ENCODE measurements at regions not wholly inside any gene's neighbourhood (a gene's known extent, or its start where the extent isn't known, plus 50 kb on each side); places are given as distances from the start of the nearest gene placed in this dataset.

GRCh38 chr2:64820901-64821300 is 167.2 kb upstream of the SERTAD2 start:
- Mint-ChIP-seq H3K27ac (no peak overlapping the region), H3K27me3 (no peaks in the 10 kb centered on the region), H3K36me3 (ENCODE audit: insufficient read depth) (no peaks in the 10 kb centered on the region), H3K4me3 (ENCODE audit: low read depth) (no peak overlapping the region), H3K4me1 (ENCODE audit: low read depth) (peaks cover 23% of the 10 kb centered on the region), H3K9me3 (ENCODE audit: low read depth) (no peaks in the 10 kb centered on the region)
- TF ChIP-seq, protein P1, sequence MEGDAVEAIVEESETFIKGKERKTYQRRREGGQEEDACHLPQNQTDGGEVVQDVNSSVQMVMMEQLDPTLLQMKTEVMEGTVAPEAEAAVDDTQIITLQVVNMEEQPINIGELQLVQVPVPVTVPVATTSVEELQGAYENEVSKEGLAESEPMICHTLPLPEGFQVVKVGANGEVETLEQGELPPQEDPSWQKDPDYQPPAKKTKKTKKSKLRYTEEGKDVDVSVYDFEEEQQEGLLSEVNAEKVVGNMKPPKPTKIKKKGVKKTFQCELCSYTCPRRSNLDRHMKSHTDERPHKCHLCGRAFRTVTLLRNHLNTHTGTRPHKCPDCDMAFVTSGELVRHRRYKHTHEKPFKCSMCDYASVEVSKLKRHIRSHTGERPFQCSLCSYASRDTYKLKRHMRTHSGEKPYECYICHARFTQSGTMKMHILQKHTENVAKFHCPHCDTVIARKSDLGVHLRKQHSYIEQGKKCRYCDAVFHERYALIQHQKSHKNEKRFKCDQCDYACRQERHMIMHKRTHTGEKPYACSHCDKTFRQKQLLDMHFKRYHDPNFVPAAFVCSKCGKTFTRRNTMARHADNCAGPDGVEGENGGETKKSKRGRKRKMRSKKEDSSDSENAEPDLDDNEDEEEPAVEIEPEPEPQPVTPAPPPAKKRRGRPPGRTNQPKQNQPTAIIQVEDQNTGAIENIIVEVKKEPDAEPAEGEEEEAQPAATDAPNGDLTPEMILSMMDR (IDR thresholded peaks at IDR 0.05; ENCODE audit: unreplicated experiment) = no peak
- DNase-seq (ENCODE audit: low spot score, unreplicated experiment) = no peak

DNA sequence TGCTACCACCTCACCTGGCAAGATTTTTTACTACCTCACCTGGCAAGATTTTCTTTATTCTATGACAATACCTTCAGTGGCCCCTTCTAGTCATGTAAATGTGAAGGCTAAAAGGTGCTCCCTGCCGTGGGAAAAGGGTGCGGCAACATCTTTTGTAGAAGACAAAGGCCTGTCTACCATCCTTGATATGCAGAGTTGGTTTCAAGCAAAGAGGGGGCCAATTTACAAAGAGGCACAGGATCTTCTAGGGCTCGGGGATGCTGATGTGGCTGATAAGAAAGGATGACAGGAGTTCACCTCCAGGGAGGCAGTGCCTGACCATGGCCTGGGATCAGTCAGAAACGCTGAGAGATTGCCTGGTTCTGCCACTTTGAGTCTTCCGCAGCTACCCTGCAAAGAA is 165.4 kb upstream of the SLC1A4 start:
- Mint-ChIP-seq H3K4me1 (ENCODE audit: low read depth) (peaks cover 16% of the 10 kb centered on the region), H3K4me3 (ENCODE audit: low read depth) (no peak overlapping the region), H3K27me3 (peaks cover 3% of the 10 kb centered on the region), H3K36me3 (ENCODE audit: insufficient read depth) (no peaks in the 10 kb centered on the region), H3K9me3 (ENCODE audit: low read depth) (no peaks in the 10 kb centered on the region), H3K27ac (no peak overlapping the region)
- TF ChIP-seq, protein P1 (IDR thresholded peaks at IDR 0.05; ENCODE audit: unreplicated experiment) = no peak
- no peak for DNase-seq (ENCODE audit: low spot score, unreplicated experiment)

- Mint-ChIP-seq H3K27me3 (peaks cover 3% of the 10 kb centered on the region), H3K36me3 (ENCODE audit: insufficient read depth) (no peaks in the 10 kb centered on the region), H3K9me3 (ENCODE audit: low read depth) (no peaks in the 10 kb centered on the region), H3K4me3 (ENCODE audit: low read depth) (no peak overlapping the region), H3K4me1 (ENCODE audit: low read depth) (peaks cover 15% of the 10 kb centered on the region), H3K27ac (no peak overlapping the region)
- no peak for DNase-seq (ENCODE audit: low spot score, unreplicated experiment)
- TF ChIP-seq, protein P1 (IDR thresholded peaks at IDR 0.05; ENCODE audit: unreplicated experiment) = no peak
Measured at GRCh38 chr2:64825831-64826491, 163.2 kb upstream of the SLC1A4 start.

GRCh38 chr2:64826703-64827102 is 162.5 kb upstream of the SLC1A4 start:
- no peak for DNase-seq (ENCODE audit: low spot score, unreplicated experiment)
- no peaks in the 10 kb centered on the region for H3K9me3 Mint-ChIP-seq (ENCODE audit: low read depth)
- H3K4me1 Mint-ChIP-seq (ENCODE audit: low read depth) = peaks cover 10% of the 10 kb centered on the region
- no peak overlapping the region for H3K27ac Mint-ChIP-seq
- peaks cover 3% of the 10 kb centered on the region for H3K27me3 Mint-ChIP-seq
- no peaks in the 10 kb centered on the region for H3K36me3 Mint-ChIP-seq (ENCODE audit: insufficient read depth)
- H3K4me3 Mint-ChIP-seq (ENCODE audit: low read depth) = no peak overlapping the region
- TF ChIP-seq, protein P1 (IDR thresholded peaks at IDR 0.05; ENCODE audit: unreplicated experiment) = no peak

- TF ChIP-seq, protein P1 (IDR thresholded peaks at IDR 0.05; ENCODE audit: unreplicated experiment) = no peak
- no peak for DNase-seq (ENCODE audit: low spot score, unreplicated experiment)
- Mint-ChIP-seq H3K27me3 (peaks cover 3% of the 10 kb centered on the region), H3K27ac (no peak overlapping the region), H3K4me3 (ENCODE audit: low read depth) (no peak overlapping the region), H3K9me3 (ENCODE audit: low read depth) (no peaks in the 10 kb centered on the region), H3K4me1 (ENCODE audit: low read depth) (peaks cover 5% of the 10 kb centered on the region), H3K36me3 (ENCODE audit: insufficient read depth) (no peaks in the 10 kb centered on the region)
Measured at GRCh38 chr2:64828261-64828660, 160.9 kb upstream of the SLC1A4 start.
